ENCODE measurements at regions not wholly inside any gene's neighbourhood (a gene's known extent, or its start where the extent isn't known, plus 50 kb on each side); places are given as distances from the start of the nearest gene placed in this dataset.

DNA sequence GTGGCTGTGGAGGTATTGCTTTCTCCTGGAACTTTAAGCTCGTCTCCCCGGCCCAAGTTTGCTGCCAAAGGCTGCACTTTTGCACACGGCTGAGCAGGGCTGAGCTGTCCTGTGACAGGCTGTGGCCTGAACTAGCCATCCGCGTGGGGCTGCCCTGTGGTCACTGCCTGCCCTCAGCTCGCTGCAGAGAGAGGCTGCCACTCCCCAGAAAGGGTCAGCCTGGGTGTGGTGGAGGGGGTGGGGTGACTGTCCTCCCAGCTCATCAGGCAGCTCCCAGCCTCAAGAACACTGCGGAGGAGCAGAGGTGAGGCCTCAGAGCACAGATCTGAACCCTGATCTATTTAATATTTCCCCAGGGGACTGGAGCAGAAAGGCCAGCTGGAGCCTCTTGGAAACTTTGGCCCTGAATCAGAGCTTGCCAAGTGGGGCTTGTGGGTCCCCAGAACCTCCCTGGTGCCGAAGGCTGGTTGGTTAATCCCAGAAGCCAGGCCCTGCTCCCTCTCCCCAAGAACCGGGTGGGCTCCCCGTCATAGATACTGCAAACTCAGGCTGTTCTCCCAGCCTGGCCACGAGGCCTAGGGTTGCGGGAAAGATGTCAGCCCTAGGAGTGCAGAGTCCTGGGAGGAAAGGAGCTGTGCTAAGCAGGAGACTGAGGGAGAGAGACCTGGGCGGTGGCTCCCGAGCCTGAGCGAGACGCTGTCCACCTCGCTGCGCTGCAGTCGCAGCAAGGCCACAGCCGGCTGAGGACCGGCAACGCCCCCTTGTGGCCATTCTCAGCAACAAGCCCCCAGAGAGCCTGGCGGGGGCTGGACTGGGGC, 125.1 kb upstream of the IPO9 start:
- Mint-ChIP-seq H3K4me3 (no peak overlapping the region), H3K27me3 (ENCODE audit: insufficient read depth, low read depth, poor library complexity) (peaks cover 8% of the 10 kb centered on the region), H3K9me3 (peaks cover 11% of the 10 kb centered on the region; the same call in 2 of the 3 replicates), H3K36me3 (ENCODE audit: low read depth) (peaks cover 8% of the 10 kb centered on the region; the same call in 2 of the 3 replicates), H3K27ac (no peak overlapping the region), H3K4me1 (peaks cover 26% of the 10 kb centered on the region; the same call in 2 of the 3 replicates)
- Histone ChIP-seq H4K20me1 (replicated peaks; ENCODE audit: insufficient read depth) (peaks cover 4% of the 10 kb centered on the region; the same call in 1 of the 2 replicates), H3K27me3 (ENCODE audit: insufficient read depth) (no peaks in the 10 kb centered on the region), H3F3A (replicated peaks; ENCODE audit: low read depth) (no peaks in the 10 kb centered on the region; the same call in 1 of the 2 replicates), H3K4me2 (peak overlapping the region; percentile 70; the same call in 1 of the 2 replicates), H3K36me3 (ENCODE audit: insufficient read depth) (no peaks in the 10 kb centered on the region), H2AFZ (no peak overlapping the region), H3K27ac (ENCODE audit: low read depth) (no peak overlapping the region), H3K79me2 (replicated peaks; ENCODE audit: insufficient read depth) (no peaks in the 10 kb centered on the region), H3K9me2 (ENCODE audit: insufficient read depth) (no peaks in the 10 kb centered on the region), H3K4me3 (no peak overlapping the region), H3K4me1 (ENCODE audit: insufficient read depth) (no peaks in the 10 kb centered on the region; the same call in 1 of the 2 replicates)
- ATAC-seq (peak; percentile 94), DNase-seq (ENCODE audit: low spot score) (peak; percentile 90)
- TF ChIP-seq, protein P1, sequence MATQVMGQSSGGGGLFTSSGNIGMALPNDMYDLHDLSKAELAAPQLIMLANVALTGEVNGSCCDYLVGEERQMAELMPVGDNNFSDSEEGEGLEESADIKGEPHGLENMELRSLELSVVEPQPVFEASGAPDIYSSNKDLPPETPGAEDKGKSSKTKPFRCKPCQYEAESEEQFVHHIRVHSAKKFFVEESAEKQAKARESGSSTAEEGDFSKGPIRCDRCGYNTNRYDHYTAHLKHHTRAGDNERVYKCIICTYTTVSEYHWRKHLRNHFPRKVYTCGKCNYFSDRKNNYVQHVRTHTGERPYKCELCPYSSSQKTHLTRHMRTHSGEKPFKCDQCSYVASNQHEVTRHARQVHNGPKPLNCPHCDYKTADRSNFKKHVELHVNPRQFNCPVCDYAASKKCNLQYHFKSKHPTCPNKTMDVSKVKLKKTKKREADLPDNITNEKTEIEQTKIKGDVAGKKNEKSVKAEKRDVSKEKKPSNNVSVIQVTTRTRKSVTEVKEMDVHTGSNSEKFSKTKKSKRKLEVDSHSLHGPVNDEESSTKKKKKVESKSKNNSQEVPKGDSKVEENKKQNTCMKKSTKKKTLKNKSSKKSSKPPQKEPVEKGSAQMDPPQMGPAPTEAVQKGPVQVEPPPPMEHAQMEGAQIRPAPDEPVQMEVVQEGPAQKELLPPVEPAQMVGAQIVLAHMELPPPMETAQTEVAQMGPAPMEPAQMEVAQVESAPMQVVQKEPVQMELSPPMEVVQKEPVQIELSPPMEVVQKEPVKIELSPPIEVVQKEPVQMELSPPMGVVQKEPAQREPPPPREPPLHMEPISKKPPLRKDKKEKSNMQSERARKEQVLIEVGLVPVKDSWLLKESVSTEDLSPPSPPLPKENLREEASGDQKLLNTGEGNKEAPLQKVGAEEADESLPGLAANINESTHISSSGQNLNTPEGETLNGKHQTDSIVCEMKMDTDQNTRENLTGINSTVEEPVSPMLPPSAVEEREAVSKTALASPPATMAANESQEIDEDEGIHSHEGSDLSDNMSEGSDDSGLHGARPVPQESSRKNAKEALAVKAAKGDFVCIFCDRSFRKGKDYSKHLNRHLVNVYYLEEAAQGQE (IDR thresholded peaks at IDR 0.05; ENCODE audit: unreplicated experiment), result peak; percentile 47
- TF ChIP-seq, protein P2, sequence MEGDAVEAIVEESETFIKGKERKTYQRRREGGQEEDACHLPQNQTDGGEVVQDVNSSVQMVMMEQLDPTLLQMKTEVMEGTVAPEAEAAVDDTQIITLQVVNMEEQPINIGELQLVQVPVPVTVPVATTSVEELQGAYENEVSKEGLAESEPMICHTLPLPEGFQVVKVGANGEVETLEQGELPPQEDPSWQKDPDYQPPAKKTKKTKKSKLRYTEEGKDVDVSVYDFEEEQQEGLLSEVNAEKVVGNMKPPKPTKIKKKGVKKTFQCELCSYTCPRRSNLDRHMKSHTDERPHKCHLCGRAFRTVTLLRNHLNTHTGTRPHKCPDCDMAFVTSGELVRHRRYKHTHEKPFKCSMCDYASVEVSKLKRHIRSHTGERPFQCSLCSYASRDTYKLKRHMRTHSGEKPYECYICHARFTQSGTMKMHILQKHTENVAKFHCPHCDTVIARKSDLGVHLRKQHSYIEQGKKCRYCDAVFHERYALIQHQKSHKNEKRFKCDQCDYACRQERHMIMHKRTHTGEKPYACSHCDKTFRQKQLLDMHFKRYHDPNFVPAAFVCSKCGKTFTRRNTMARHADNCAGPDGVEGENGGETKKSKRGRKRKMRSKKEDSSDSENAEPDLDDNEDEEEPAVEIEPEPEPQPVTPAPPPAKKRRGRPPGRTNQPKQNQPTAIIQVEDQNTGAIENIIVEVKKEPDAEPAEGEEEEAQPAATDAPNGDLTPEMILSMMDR (conservative IDR thresholded peaks at IDR 0.05; ENCODE audit: low read depth in 2 of 2), result peak; percentile 92 to 99
- TF ChIP-seq POLR2AphosphoS5 (IDR thresholded peaks at IDR 0.05; ENCODE audit: low read depth), result no peak

DNA sequence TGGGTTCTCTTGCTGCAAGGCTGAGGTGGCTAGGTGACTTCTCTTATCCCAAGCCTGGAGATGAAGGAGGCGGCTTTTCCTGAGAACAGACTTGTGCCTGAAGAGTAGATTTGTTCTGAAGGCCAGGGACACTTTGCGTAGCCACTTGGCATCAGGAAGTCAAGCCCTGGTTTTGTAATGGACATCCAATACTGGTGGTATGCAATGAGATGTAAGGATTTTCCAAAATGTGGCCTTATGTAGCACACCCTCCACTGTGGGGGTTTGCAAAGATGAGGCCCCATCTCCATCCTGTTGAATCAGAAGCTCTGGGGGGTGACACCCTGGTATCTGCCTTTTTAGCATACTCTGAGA, 124.5 kb upstream of the IPO9 start:
- Histone ChIP-seq H3K4me2 (no peak overlapping the region), H3K27me3 (ENCODE audit: insufficient read depth) (no peaks in the 10 kb centered on the region), H3K79me2 (replicated peaks; ENCODE audit: insufficient read depth) (no peaks in the 10 kb centered on the region), H3K36me3 (ENCODE audit: insufficient read depth) (no peaks in the 10 kb centered on the region), H4K20me1 (replicated peaks; ENCODE audit: insufficient read depth) (peaks cover 4% of the 10 kb centered on the region; the same call in 1 of the 2 replicates), H3K4me1 (ENCODE audit: insufficient read depth) (peaks cover 3% of the 10 kb centered on the region; the same call in 1 of the 2 replicates), H3K4me3 (no peak overlapping the region), H3K9me2 (ENCODE audit: insufficient read depth) (no peaks in the 10 kb centered on the region), H3F3A (replicated peaks; ENCODE audit: low read depth) (no peaks in the 10 kb centered on the region; the same call in 1 of the 2 replicates), H3K27ac (ENCODE audit: low read depth) (no peak overlapping the region), H2AFZ (no peak overlapping the region)
- Mint-ChIP-seq H3K9me3 (peaks cover 11% of the 10 kb centered on the region; the same call in 2 of the 3 replicates), H3K4me3 (no peak overlapping the region), H3K4me1 (peaks cover 31% of the 10 kb centered on the region; the same call in 2 of the 3 replicates), H3K36me3 (ENCODE audit: low read depth) (peaks cover 8% of the 10 kb centered on the region; the same call in 2 of the 3 replicates), H3K27me3 (ENCODE audit: insufficient read depth, low read depth, poor library complexity) (peaks cover 8% of the 10 kb centered on the region), H3K27ac (no peak overlapping the region)
- DNase-seq (ENCODE audit: low spot score) (no peak), ATAC-seq (no peak)
- TF ChIP-seq ZNF331 (CRISPR knock-in tag; IDR thresholded peaks at IDR 0.05; ENCODE audit: low read depth) (no peak), JUNB (IDR thresholded peaks at IDR 0.05; ENCODE audit: unreplicated experiment) (no peak), ZNF114 (CRISPR knock-in tag; IDR thresholded peaks at IDR 0.05) (no peak), EZH2phosphoT487 (IDR thresholded peaks at IDR 0.05; ENCODE audit: unreplicated experiment) (no peak), EZH2 (IDR thresholded peaks at IDR 0.05; ENCODE audit: low read depth, unreplicated experiment) (no peak), NANOG (IDR thresholded peaks at IDR 0.05; ENCODE audit: borderline replicate concordance) (no peak), POLR2AphosphoS5 (IDR thresholded peaks at IDR 0.05; ENCODE audit: low read depth) (no peak)
- TF ChIP-seq, protein P3, sequence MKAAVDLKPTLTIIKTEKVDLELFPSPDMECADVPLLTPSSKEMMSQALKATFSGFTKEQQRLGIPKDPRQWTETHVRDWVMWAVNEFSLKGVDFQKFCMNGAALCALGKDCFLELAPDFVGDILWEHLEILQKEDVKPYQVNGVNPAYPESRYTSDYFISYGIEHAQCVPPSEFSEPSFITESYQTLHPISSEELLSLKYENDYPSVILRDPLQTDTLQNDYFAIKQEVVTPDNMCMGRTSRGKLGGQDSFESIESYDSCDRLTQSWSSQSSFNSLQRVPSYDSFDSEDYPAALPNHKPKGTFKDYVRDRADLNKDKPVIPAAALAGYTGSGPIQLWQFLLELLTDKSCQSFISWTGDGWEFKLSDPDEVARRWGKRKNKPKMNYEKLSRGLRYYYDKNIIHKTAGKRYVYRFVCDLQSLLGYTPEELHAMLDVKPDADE (IDR thresholded peaks at IDR 0.05), result no peak
